GM12875 (cell line): ENCODE measurements at regions not wholly inside any gene's neighbourhood (a gene's known extent, or its start where the extent isn't known, plus 50 kb on each side); places are given as distances from the start of the nearest gene placed in this dataset.

Experiments
- H3K4me3 ChIP-seq: one replicate; pipeline ENCODE4 v1.5.1; 2011; ENCODE audit warnings: low read depth, low read length, control low read depth
- TF ChIP-seq, protein P1 (sequence below): IDR thresholded peaks from 2 replicates; pipeline ENCODE4 v1.5.1; 2011; ENCODE audit warnings: low read depth, mild to moderate bottlenecking, control low read depth, inconsistent platforms, low read length, moderate library complexity, borderline replicate concordance; ENCODE audit not compliant: insufficient read depth

DNA sequence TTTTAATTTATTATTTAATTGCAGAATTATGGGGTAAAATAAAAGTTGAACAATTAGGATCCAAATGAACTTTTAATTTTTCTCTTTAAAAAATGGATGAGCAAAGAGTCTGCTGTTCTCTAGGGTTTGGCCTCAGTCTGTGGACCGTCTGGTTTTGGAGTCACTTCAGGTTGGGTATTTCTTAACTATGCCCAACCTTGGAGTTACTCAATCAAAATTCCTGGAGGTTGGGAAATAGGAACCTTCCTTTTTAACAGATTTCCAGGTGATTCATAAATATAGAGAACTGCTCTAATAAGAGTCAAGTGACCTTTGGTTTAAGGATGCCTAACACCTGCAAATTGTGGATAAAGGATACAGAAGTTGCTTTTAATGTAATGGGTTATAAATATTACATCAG lies 241.5 kb upstream of the GCFC2 start:
- H3K4me3 ChIP-seq = no peak overlapping the region
- TF ChIP-seq, protein P1, sequence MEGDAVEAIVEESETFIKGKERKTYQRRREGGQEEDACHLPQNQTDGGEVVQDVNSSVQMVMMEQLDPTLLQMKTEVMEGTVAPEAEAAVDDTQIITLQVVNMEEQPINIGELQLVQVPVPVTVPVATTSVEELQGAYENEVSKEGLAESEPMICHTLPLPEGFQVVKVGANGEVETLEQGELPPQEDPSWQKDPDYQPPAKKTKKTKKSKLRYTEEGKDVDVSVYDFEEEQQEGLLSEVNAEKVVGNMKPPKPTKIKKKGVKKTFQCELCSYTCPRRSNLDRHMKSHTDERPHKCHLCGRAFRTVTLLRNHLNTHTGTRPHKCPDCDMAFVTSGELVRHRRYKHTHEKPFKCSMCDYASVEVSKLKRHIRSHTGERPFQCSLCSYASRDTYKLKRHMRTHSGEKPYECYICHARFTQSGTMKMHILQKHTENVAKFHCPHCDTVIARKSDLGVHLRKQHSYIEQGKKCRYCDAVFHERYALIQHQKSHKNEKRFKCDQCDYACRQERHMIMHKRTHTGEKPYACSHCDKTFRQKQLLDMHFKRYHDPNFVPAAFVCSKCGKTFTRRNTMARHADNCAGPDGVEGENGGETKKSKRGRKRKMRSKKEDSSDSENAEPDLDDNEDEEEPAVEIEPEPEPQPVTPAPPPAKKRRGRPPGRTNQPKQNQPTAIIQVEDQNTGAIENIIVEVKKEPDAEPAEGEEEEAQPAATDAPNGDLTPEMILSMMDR = no peak

DNA sequence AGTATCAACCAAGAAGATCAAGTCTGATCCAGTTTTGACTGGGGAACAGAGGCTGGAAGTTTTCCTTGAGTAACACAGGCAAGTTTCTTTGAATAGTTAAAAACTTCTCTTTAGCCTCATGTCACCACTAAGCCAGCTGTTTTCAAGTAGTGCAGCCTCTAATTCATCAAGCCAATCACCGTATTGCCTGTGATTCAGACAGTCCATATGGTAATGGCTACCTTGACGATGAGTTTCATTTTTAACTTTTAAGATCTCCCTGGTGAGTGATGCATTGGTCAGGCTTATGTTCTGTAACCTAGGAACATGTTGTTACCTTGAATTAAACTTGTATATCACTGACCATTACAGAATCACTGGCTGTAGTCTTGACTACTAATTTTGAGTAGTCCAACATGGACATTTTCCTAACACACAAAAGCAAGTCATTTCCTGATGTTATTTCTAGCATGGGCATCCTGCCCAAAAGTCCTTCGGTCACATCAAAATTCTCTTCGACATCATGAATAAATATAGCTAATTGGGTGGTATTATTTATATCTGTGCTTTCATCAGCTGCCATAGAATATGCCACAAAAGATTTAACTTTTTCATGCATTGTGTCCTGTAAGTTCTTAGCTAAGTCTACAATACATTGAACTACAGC lies 238.8 kb upstream of the GCFC2 start:
- TF ChIP-seq, protein P1 = no peak

DNA sequence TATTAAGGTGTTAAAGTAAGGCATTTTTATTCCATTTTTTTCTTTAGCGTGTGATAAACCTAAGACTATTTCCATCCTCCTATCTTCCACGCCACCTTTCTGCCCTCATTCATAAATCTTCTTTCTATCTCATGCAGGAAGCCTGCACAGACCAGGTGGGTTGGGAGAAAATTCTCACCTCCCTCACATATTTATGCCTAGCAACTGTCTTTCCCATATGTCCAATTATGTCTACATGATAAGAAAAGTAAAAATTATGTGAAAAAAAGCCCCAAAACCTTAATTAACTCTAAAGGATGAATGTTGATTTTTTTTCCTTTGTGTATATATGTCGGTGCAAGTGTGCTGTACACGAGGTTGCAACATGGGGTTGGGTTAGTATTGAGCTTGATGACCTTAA lies 225.6 kb upstream of the GCFC2 start:
- H3K4me3 ChIP-seq = no peak overlapping the region
- TF ChIP-seq, protein P1 = no peak

More for the DNA sequence above, 238.8 kb upstream of the GCFC2 start:
- H3K4me3 ChIP-seq = no peak overlapping the region

GRCh38 chr2:75932996-75933395 lies 222.3 kb upstream of the GCFC2 start:
- H3K4me3 ChIP-seq = no peak overlapping the region
- TF ChIP-seq, protein P1 = no peak

GRCh38 chr2:75928093-75928492 lies 217.4 kb upstream of the GCFC2 start:
- TF ChIP-seq, protein P1 = no peak
- H3K4me3 ChIP-seq = no peak overlapping the region

- TF ChIP-seq, protein P1 = no peak
- H3K4me3 ChIP-seq = no peak overlapping the region
Measured at GRCh38 chr2:75925331-75926024, 214.8 kb upstream of the GCFC2 start.

DNA sequence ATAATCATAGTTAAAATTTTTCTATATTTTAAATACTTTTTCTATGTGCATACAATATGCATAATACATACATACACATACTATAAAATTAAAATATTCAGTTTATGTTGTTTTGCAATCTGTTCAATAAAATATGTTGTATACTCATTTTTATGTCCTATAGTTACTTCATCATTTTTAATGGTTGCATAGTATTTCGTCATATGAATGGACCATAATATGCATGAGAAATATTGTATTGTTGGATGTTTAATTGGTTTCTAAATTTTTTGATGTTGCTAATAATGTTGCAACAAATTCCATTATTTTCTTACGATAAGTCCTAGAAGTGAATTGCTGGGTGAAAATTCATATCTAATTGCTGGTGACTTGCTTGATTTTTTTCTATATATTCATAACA lies 211.5 kb upstream of the GCFC2 start:
- TF ChIP-seq, protein P1 = no peak
- H3K4me3 ChIP-seq = no peak overlapping the region
